Brain microvascular endothelial cell (primary cell): ENCODE measurements at regions not wholly inside any gene's neighbourhood (a gene's known extent, or its start where the extent isn't known, plus 50 kb on each side); places are given as distances from the start of the nearest gene placed in this dataset.
"Not testable (repeated sequence)": the region's sequence is repeated elsewhere in the genome, so short reads cannot be mapped to it uniquely, and the experiment has no call there.

ENCODE experiments used
- DNase-seq: peaks from one replicate; pipeline ENCODE4 v3.0.0-alpha.2; 2020
- H3K27ac ChIP-seq: fragments of 250-450 bp; sonication (Bioruptor Pico); 2 replicates; pipeline ENCODE4 v1.5.1; 2020; ENCODE audit warnings: mild to moderate bottlenecking, moderate library complexity
- H3K27me3 ChIP-seq: fragments of 250-450 bp; sonication (Bioruptor Pico); replicated peaks from 2 replicates; pipeline ENCODE4 v1.5.1; 2020; ENCODE audit warnings: mild to moderate bottlenecking
- H3K36me3 ChIP-seq: fragments of 250-450 bp; sonication (Bioruptor Pico); replicated peaks from 2 replicates; pipeline ENCODE4 v1.5.1; 2020; ENCODE audit warnings: mild to moderate bottlenecking
- H3K4me3 ChIP-seq: 2 replicates; pipeline ENCODE4 v1.5.1; 2011; ENCODE audit warnings: low read depth, mild to moderate bottlenecking, control low read depth, low read length, moderate library complexity
- in situ Hi-C: cut with HindIII; loops from 2 replicates; pipeline ENCODE4 v1.10.0; 2017; ENCODE audit warnings: low sequenced_read_pairs, low pct_ligation_motif_present
- TF ChIP-seq, protein P1 (sequence below): IDR thresholded peaks from 2 replicates; pipeline ENCODE4 v1.5.1; 2011; ENCODE audit warnings: low read depth, mild to moderate bottlenecking, moderate library complexity, low read length, control low read depth, inconsistent platforms; ENCODE audit errors: missing control alignments

DNA sequence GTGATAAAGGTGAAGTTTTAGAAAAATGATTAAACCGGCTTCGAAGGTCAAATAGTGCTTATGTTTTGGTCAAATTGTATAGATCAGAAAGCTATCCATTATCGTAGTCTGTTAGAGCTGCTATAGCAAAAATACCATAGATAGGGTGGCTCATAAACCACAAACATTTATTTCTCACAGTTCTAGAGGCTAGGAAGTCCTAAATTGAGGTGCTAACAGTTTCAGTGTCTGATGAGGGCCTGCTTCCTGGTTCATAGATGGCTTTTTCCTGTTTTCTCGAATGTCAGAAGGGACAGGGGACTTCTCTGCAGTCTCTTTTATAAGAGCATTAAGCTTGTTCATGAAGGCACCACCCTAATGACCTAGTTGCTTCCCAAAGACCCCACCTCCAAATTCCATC, 186.6 kb upstream of the ERBB4 start:
- in situ Hi-C loops: no loop called here
- TF ChIP-seq, protein P1, sequence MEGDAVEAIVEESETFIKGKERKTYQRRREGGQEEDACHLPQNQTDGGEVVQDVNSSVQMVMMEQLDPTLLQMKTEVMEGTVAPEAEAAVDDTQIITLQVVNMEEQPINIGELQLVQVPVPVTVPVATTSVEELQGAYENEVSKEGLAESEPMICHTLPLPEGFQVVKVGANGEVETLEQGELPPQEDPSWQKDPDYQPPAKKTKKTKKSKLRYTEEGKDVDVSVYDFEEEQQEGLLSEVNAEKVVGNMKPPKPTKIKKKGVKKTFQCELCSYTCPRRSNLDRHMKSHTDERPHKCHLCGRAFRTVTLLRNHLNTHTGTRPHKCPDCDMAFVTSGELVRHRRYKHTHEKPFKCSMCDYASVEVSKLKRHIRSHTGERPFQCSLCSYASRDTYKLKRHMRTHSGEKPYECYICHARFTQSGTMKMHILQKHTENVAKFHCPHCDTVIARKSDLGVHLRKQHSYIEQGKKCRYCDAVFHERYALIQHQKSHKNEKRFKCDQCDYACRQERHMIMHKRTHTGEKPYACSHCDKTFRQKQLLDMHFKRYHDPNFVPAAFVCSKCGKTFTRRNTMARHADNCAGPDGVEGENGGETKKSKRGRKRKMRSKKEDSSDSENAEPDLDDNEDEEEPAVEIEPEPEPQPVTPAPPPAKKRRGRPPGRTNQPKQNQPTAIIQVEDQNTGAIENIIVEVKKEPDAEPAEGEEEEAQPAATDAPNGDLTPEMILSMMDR: no peak
- no peaks in the 10 kb centered on the region for H3K27me3 ChIP-seq
- H3K4me3 ChIP-seq: no peak overlapping the region
- no peak for DNase-seq
- H3K27ac ChIP-seq: no peak overlapping the region
- H3K36me3 ChIP-seq: no peaks in the 10 kb centered on the region

DNA sequence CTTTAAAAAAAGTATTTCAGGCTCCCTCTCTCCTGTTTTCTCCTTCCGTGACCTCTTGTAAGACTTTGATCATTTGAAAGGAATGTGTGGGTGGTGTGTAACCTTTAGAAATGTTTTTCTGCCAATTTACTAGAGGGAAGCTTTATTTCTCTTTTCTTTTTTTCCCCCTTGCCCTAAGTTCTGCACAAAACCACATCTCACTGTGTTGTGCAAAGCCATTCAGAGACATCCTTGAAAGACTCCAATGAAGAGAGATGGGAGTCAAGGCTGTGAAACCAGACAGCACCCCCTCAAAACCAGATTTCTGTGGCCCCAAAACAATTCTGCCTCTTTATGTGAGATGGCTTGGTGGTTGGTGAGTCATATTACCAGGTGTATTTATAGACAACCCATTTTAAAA, 184.6 kb upstream of the ERBB4 start:
- no peak overlapping the region for H3K4me3 ChIP-seq
- TF ChIP-seq, protein P1: no peak
- no peak overlapping the region for H3K27ac ChIP-seq
- in situ Hi-C loops: no loop called here
- DNase-seq: no peak
- no peaks in the 10 kb centered on the region for H3K27me3 ChIP-seq
- no peaks in the 10 kb centered on the region for H3K36me3 ChIP-seq

GRCh38 chr2:212722046-212722445, 183.4 kb upstream of the ERBB4 start:
- H3K27ac ChIP-seq: no peak overlapping the region
- H3K36me3 ChIP-seq: no peaks in the 10 kb centered on the region
- TF ChIP-seq, protein P1: no peak
- no peak for DNase-seq
- no peaks in the 10 kb centered on the region for H3K27me3 ChIP-seq
- in situ Hi-C loops: no loop called here
- no peak overlapping the region for H3K4me3 ChIP-seq

DNA sequence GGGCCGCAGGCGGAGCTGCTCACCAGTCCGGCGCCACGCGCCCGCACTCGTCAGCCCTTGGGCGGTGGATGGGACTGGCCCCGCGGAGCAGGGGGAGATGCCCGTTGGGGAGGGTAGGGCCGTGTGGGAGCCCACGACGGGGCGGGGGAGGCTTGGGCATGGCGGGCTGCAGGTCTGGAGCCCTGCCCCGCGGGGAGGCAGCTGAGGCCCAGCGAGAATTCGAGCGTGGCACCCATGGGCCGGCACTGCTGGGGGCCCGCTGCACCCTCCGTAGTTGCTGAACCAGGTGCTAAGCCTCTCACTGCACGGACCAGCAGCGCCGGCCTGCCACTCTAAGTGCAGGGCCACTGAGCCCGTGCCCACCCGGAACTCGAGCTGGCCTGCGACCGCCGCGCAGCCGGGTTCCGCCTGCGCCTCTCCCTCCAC, 182.4 kb upstream of the ERBB4 start:
- no peak overlapping the region for H3K27ac ChIP-seq
- H3K36me3 ChIP-seq: no peaks in the 10 kb centered on the region
- H3K4me3 ChIP-seq: no peak overlapping the region
- no peak for DNase-seq
- TF ChIP-seq, protein P1: no peak
- in situ Hi-C loops: no loop called here
- no peaks in the 10 kb centered on the region for H3K27me3 ChIP-seq

GRCh38 chr2:212715411-212715810, 176.8 kb upstream of the ERBB4 start:
- DNase-seq, in situ Hi-C loops, H3K4me3 ChIP-seq, H3K27me3 ChIP-seq, H3K36me3 ChIP-seq, H3K27ac ChIP-seq: not testable (repeated sequence)

DNA sequence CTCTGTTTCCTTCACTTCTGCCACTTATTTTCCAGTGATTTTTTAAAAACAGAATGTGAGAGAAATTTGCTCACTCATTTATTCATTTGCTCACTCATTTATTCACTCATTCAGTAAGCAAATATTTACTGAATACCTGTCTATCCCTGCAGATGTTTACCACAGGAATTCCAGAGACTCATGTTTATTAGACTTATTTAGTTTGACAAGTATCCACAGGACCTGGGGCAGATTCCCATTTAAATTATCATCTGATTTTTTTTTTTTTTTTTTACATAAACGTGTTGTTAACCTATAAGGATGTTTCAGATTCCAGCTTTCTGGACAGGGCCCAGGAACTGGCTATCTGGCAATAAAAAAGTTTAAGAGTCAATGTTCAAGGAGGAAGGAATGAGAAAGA, 175.1 kb upstream of the ERBB4 start:
- Histone ChIP-seq H3K27me3 (no peaks in the 10 kb centered on the region), H3K27ac (no peak overlapping the region), H3K36me3 (no peaks in the 10 kb centered on the region), H3K4me3 (no peak overlapping the region)
- TF ChIP-seq, protein P1: no peak
- DNase-seq: no peak
- in situ Hi-C loops: no loop called here
